Activated CD8-positive, alpha-beta memory T cell treated with anti-CD3 and anti-CD28 coated beads, Interleukin-2, amount 50 U/mL, for 48 hours (primary cell): ENCODE measurements at regions not wholly inside any gene's neighbourhood (a gene's known extent, or its start where the extent isn't known, plus 50 kb on each side); places are given as distances from the start of the nearest gene placed in this dataset.

ENCODE experiments used
- DNase-seq: peaks from one replicate; pipeline ENCODE4 v3.0.0-alpha.2; 2020

DNA sequence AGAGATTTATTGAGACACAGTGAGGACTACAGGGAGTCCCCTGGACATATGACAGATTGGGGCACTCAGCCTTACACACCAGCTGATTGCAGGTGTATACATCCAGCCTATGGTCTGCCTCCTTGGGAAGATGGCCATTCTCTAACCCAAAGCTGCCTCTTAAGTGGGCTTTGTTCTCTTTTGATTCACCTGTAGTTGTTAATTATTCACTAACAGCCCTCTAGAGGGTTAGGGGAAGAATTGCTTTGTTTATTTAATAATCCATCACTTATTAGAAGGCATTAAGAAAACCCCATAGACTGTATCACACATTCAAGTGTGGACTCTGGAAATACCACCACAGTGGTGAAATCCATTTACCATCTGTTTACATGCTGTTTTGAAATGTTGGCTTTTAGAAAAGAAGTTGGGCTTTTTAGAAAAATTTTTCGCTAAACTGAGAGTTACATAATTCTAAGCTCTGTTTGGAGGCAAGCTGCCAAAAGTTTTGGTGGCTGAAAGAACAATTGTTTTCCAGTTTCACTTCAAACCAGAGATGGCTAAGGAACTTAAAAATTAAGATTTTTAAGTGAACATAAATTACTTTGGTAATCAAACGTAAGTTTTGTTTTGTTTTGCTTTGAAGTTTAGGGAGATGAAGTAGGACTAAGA lies 379.1 kb downstream of the ADRA2A start:
- DNase-seq = no peak

GRCh38 chr10:111458256-111458655 lies 381.4 kb downstream of the ADRA2A start:
- no peak for DNase-seq

DNA sequence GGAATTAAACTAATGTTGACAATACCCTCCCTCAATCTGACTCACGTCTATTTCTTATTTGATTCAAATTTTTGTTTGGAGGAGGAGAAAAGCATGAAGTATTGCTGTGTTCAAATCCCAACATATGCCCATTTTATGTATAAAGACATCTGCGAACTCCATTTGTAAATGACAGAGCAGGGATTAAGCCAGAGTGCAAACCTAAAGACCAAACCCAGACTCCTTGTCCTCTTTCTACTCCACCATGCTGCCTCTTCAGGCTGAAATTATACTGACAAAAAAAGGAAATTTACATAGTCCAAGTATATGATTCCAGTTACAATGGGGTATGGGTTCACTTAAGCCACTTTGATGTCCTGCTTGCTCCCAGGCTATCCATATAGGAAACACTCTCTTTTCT lies 383.1 kb downstream of the ADRA2A start:
- no peak for DNase-seq

DNA sequence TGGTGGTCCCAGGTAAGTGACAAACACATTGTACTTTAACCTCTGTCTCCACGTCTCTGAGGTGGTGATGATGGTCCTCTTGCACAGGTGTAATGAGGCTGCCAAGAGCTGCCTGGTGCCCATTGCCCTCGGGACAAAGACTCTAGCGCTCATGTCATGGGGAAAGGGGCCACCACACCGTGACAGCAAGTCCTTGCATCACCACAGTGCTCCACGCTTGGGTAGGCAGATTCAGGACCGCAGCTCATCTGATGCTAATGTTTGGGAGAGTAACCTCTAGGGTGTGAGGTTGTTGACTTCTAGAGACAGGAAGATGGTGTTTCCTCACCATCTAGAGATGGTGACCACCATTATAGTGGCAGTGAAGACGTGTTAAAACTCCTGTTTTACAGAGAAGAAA lies 395.6 kb downstream of the ADRA2A start:
- no peak for DNase-seq

DNA sequence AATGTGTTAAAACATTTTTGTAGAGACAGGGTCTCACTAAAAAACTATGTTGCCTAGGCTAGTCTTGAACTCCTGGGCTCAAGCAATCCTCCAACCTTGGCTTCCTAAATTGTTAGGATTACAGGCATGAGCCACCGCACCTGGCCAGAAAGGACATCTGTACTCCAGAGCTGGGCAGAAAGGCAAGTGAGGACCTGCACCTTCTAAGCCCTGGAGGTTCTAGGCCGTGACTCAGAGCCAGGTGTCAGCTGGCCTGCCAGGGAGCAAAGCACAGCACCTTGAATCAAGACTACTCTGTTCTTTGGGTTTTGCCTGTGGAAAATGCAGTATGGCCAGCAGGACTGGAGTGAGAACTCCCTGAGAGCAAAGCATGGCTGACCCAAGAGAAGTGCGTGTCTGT lies 396.5 kb downstream of the ADRA2A start:
- DNase-seq = no peak

DNA sequence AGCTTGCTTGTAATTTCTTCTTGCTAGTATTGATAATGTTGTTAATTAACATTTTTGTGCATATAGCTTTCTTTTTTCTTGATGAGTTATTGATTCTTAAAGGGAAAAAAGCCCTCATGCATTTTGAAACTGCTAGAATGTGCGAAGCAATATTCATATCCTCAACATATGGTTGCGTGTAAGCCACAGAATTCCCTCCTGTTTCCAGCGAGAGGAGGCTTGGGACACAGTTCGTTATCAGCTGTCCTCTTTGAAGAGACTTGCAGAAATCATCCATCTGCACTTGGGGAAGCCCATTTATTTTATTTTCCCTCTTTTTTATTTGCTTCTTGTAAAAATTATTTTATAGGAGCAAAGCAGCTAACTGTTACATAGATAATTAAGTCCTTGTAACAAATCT lies 398.0 kb downstream of the ADRA2A start:
- no peak for DNase-seq

- DNase-seq = no peak
These were observed 398.9 kb downstream of the ADRA2A start for GRCh38 chr10:111475720-111476119.

- DNase-seq = no peak
These were observed 401.8 kb downstream of the ADRA2A start for GRCh38 chr10:111478651-111479050.

- no peak for DNase-seq
These were observed 403.1 kb downstream of the ADRA2A start for GRCh38 chr10:111479966-111480365.

- DNase-seq = no peak
These were observed 404.5 kb downstream of the ADRA2A start for GRCh38 chr10:111481261-111481826.

DNA sequence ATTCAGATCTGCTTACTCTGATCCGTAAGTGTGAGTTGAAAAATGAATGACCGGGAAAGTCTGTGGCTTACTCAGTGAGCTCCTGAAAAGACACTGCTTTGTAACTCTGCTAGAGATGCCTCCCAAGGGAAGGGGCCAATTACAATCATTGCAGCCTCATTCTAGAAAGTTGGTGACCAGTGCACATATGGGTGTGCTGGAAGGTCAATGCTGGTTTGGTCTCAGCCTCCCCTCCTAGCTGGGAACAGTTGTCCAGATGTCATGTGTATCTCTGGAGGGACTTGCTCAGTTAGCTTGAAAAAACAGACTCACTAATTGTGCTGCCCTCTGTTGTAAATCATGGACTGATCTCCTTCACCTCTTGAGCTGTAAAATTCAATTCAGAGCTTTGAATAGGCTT lies 405.0 kb downstream of the ADRA2A start:
- no peak for DNase-seq

GRCh38 chr10:111482621-111483216 lies 405.9 kb downstream of the ADRA2A start:
- no peak for DNase-seq

GRCh38 chr10:111485767-111486166 lies 408.9 kb downstream of the ADRA2A start:
- DNase-seq = no peak

GRCh38 chr10:111486346-111486745 lies 409.5 kb downstream of the ADRA2A start:
- no peak for DNase-seq

- no peak for DNase-seq
These were observed 411.8 kb downstream of the ADRA2A start for GRCh38 chr10:111488668-111489067.

DNA sequence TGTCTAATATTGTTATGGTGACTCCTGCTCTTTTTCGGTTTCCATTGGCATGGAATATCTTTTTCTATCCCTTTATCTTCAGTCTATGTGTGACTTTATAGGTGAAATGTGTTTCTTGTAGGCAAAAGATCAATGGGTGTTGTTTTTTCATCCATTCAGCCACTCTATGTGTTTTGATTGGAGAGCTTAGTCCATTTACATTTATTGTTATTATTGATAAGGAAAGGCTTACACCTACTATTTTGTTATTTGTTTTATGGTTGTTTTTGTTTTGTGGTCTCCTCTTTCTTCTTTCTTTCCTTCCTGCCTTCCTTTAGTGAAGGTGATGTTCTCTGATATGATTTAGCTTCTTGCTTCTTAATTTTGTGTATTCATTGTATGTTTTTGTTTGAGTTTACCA lies 414.3 kb downstream of the ADRA2A start:
- no peak for DNase-seq

GRCh38 chr10:111493024-111493625 lies 416.3 kb downstream of the ADRA2A start:
- DNase-seq = no peak

DNA sequence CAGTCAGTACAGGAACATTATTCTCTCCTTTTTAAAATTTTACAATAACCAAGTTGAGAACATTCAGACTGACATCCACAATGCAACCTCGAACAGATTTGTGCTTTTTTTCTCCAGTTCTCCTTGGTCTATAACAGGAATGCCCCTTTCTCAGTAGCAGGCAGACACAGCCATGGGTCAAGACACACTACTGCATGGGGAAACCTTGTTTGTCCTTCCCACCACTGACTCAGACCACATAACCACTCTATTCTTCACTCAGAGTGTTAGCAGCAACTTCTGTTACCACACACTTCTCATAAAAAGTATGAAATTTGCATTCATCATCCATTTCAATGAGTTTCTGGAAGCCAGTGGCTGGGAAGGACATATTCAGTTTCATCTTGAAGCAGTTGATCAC lies 421.7 kb downstream of the ADRA2A start:
- no peak for DNase-seq

- DNase-seq = no peak
These were observed 427.5 kb downstream of the ADRA2A start for GRCh38 chr10:111504376-111504775.

- DNase-seq = no peak
These were observed 429.6 kb downstream of the ADRA2A start for GRCh38 chr10:111506266-111507034.

GRCh38 chr10:111511751-111512150 lies 434.9 kb downstream of the ADRA2A start:
- DNase-seq = no peak

- no peak for DNase-seq
These were observed 438.4 kb downstream of the ADRA2A start for GRCh38 chr10:111515264-111515663.

GRCh38 chr10:111515706-111516105 lies 438.9 kb downstream of the ADRA2A start:
- no peak for DNase-seq

GRCh38 chr10:111516144-111516543 lies 439.3 kb downstream of the ADRA2A start:
- DNase-seq = no peak
